Liver (tissue), 8 donors: ENCODE measurements at regions not wholly inside any gene's neighbourhood (a gene's known extent, or its start where the extent isn't known, plus 50 kb on each side); places are given as distances from the start of the nearest gene placed in this dataset.

Experiments
- DNase-seq: peaks from one replicate; pipeline ENCODE4 v3.0.0-alpha.2; 2017; ENCODE audit warnings: low spot score
- H3K27ac ChIP-seq, 2 donors: one replicate each; pipeline ENCODE4 v1.7.0; 2013; ENCODE audit warnings: inconsistent platforms in 2 of 2, low read length in 2 of 2, control low read depth in 1 of 2, low read depth in 1 of 2, mild to moderate bottlenecking in 1 of 2
- H3K27me3 ChIP-seq, 4 donors: one replicate each; pipeline versions ENCODE4 v1.6.1 to v1.7.0; 2013; ENCODE audit warnings: low read length in 3 of 4, inconsistent platforms in 1 of 4, mild to moderate bottlenecking in 1 of 4, moderate library complexity in 1 of 4; ENCODE audit not compliant: control insufficient read depth in 4 of 4, insufficient read depth in 4 of 4
- H3K36me3 ChIP-seq, 4 donors: one replicate each; pipeline versions ENCODE4 v1.6.1 to v1.7.0; 2013; ENCODE audit warnings: low read length in 3 of 4, mild to moderate bottlenecking in 3 of 4, low read depth in 1 of 4, moderate library complexity in 1 of 4; ENCODE audit not compliant: control insufficient read depth in 4 of 4, insufficient read depth in 3 of 4
- H3K4me1 ChIP-seq, 4 donors: one replicate each; pipeline versions ENCODE4 v1.6.1 to v1.7.0; 2013; ENCODE audit warnings: low read length in 3 of 4, mild to moderate bottlenecking in 3 of 4, moderate library complexity in 1 of 4; ENCODE audit not compliant: control insufficient read depth in 4 of 4, insufficient read depth in 4 of 4
- H3K4me3 ChIP-seq, 3 donors: one replicate each; pipeline versions ENCODE4 v1.6.1 to v1.7.0; 2013; ENCODE audit warnings: low read length in 3 of 3, control low read depth in 1 of 3, low read depth in 1 of 3, mild to moderate bottlenecking in 1 of 3
- H3K9ac ChIP-seq, 2 donors: one replicate each; pipeline ENCODE4 v1.7.0; 2013; ENCODE audit warnings: low read length in 2 of 2, mild to moderate bottlenecking in 2 of 2, moderate library complexity in 2 of 2, control low read depth in 1 of 2, low read depth in 1 of 2
- H3K9me3 ChIP-seq, 4 donors: one replicate each; pipeline versions ENCODE4 v1.6.1 to v1.7.0; 2013; ENCODE audit warnings: low read length in 3 of 4; ENCODE audit not compliant: control insufficient read depth in 4 of 4
- EGR1 ChIP-seq, 2 donors: IDR thresholded peaks; 2 replicates each; pipeline ENCODE4 v1.6.1; 2016 to 2018; ENCODE audit warnings: antibody characterized with exemption in 2 of 2, low read depth in 2 of 2
- FOXA1 ChIP-seq: IDR thresholded peaks from 2 replicates; pipeline ENCODE4 v1.6.1; 2016; ENCODE audit warnings: antibody characterized with exemption
- FOXA2 ChIP-seq: IDR thresholded peaks from 2 replicates; pipeline ENCODE4 v1.6.1; 2016; ENCODE audit warnings: antibody characterized with exemption
- GABPA ChIP-seq, 2 donors: IDR thresholded peaks in 1 of 2; conservative IDR thresholded peaks in 1 of 2; 2 replicates each; pipeline ENCODE4 v1.6.1; 2016; ENCODE audit warnings: antibody characterized with exemption in 2 of 2, mild to moderate bottlenecking in 1 of 2, moderate library complexity in 1 of 2
- HNF4A ChIP-seq, 2 donors: conservative IDR thresholded peaks; 2 replicates each; pipeline ENCODE4 v1.6.1; 2016; ENCODE audit warnings: antibody characterized with exemption in 2 of 2, mild to moderate bottlenecking in 2 of 2
- HNF4G ChIP-seq: IDR thresholded peaks from 2 replicates; pipeline ENCODE4 v1.6.1; 2016; ENCODE audit warnings: antibody characterized with exemption
- JUND ChIP-seq, 2 donors: IDR thresholded peaks; 2 replicates each; pipeline ENCODE4 v1.6.1; 2016; ENCODE audit warnings: antibody characterized with exemption in 2 of 2
- NR2F2 ChIP-seq: IDR thresholded peaks from 2 replicates; pipeline ENCODE4 v1.6.1; 2016; ENCODE audit warnings: antibody characterized with exemption
- RAD21 ChIP-seq, 2 donors: IDR thresholded peaks; 2 replicates each; pipeline ENCODE4 v1.6.1; 2016; ENCODE audit warnings: antibody characterized with exemption in 2 of 2, mild to moderate bottlenecking in 2 of 2
- RXRA ChIP-seq, 2 donors: IDR thresholded peaks; 2 replicates each; pipeline ENCODE4 v1.6.1; 2017 to 2018; ENCODE audit warnings: antibody characterized with exemption in 2 of 2, mild to moderate bottlenecking in 1 of 2
- SP1 ChIP-seq: IDR thresholded peaks from 2 replicates; pipeline ENCODE4 v1.6.1; 2018; ENCODE audit warnings: antibody characterized with exemption, mild to moderate bottlenecking
- TAF1 ChIP-seq: conservative IDR thresholded peaks from 2 replicates; pipeline ENCODE4 v1.6.1; 2016; ENCODE audit warnings: antibody characterized with exemption, mild to moderate bottlenecking
- YY1 ChIP-seq: IDR thresholded peaks from 2 replicates; pipeline ENCODE4 v1.6.1; 2016; ENCODE audit warnings: antibody characterized with exemption, mild to moderate bottlenecking
- WGBS: extraction: QIAGEN DNeasy Blood & Tissue Kit; methylation state at CpG from one replicate; pipeline ENCODE4 v1.1.7; 2013; 5-methylcytosine and 5-hydroxymethylcytosine counted together
- TF ChIP-seq, protein P1 (sequence below): IDR thresholded peaks from 2 replicates; pipeline ENCODE4 v1.6.1; 2016; ENCODE audit warnings: antibody characterized with exemption
- TF ChIP-seq, protein P2 (sequence below): IDR thresholded peaks from 2 replicates; pipeline ENCODE4 v1.6.1; 2016; ENCODE audit warnings: antibody characterized with exemption
- TF ChIP-seq, protein P3 (sequence below): IDR thresholded peaks from 2 replicates; pipeline ENCODE4 v1.6.1; 2016; ENCODE audit warnings: antibody characterized with exemption, mild to moderate bottlenecking
- TF ChIP-seq, protein P4 (sequence below): IDR thresholded peaks from 2 replicates; pipeline ENCODE4 v1.6.1; 2016; ENCODE audit warnings: antibody characterized with exemption
- TF ChIP-seq, protein P5 (sequence below): fragments of 150-350 bp; IDR thresholded peaks from 2 replicates; pipeline ENCODE4 v1.5.1; 2017; ENCODE audit warnings: improper control_type of control experiment, low read depth, low read length; ENCODE audit not compliant: missing input control
- donor health status: healthy.
- donor health status: healthy.
- donor health status: healthy.
- donor health status: healthy.
- donor health status: healthy.

DNA sequence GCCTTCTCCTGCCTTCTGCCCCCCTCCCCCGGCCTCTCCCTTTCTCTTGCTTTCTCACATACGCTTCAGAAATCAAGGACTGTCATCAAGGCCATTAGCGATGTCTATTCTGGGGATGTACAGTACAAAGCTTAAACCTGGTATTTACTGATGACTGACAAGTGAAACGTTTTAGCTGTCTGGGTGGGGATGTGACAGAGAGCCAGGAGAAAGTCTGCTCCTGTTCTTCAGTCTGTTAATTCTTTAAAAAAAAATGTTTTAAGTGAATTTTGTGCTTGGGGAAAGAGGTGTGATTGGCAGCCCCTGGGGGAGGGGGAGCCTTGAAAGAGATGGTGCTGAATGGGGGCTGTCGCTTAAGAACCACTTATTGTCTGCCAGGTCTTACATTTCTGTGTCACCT lies 283.0 kb upstream of the PLXNA2 start (continued):
- TF ChIP-seq, protein P1, sequence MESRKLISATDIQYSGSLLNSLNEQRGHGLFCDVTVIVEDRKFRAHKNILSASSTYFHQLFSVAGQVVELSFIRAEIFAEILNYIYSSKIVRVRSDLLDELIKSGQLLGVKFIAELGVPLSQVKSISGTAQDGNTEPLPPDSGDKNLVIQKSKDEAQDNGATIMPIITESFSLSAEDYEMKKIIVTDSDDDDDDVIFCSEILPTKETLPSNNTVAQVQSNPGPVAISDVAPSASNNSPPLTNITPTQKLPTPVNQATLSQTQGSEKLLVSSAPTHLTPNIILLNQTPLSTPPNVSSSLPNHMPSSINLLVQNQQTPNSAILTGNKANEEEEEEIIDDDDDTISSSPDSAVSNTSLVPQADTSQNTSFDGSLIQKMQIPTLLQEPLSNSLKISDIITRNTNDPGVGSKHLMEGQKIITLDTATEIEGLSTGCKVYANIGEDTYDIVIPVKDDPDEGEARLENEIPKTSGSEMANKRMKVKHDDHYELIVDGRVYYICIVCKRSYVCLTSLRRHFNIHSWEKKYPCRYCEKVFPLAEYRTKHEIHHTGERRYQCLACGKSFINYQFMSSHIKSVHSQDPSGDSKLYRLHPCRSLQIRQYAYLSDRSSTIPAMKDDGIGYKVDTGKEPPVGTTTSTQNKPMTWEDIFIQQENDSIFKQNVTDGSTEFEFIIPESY: no peak

DNA sequence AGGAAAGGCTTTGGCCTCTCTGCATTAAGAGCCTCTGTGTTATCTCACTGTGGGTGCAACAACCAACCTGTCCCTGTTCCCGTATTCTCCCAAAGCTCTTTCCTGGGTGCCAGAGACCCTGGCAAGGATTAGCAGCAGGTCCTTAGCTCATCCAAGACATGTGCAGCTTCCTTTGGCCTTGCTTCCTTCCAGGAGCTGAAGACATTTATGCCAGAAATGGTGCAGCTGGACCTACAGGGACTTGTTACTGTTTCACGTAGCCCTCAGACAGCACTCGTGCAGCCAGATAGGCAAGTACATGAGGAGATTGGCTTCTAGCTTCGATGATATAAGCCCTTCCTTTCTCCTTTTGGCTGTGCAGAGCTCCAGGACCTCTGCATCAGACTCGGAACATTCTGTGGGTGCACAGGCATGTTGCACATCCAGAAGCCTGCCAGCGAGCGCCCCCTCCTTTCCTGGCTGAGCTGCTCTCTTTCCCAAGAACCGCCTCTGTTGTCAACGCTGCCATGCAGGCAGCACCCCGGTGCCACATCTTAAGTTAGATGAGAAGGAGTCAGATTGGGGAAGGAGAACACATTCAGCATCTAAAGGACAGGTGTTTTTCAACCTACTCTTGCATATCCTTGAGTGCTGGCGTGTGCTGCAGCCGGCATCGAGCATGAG lies 284.5 kb upstream of the PLXNA2 start:
- TF ChIP-seq FOXA1 (no peak), HNF4A (conservative IDR thresholded peaks at IDR 0.05) (no peak), JUND (IDR thresholded peaks at IDR 0.05) (no peak), RAD21 (IDR thresholded peaks at IDR 0.05) (no peak), RXRA (IDR thresholded peaks at IDR 0.05) (no peak), TAF1 (no peak), SP1 (no peak), YY1 (no peak), HNF4G (no peak), FOXA2 (no peak), EGR1 (IDR thresholded peaks at IDR 0.05; ENCODE audit: low read depth in 2 of 2) (no peak), GABPA (IDR thresholded peaks at IDR 0.05 in 1 of 2, conservative IDR thresholded peaks at IDR 0.05 in 1 of 2) (no peak), NR2F2 (no peak)
- TF ChIP-seq, protein P2, sequence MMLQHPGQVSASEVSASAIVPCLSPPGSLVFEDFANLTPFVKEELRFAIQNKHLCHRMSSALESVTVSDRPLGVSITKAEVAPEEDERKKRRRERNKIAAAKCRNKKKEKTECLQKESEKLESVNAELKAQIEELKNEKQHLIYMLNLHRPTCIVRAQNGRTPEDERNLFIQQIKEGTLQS: no peak
- TF ChIP-seq, protein P1: no peak
- TF ChIP-seq, protein P3, sequence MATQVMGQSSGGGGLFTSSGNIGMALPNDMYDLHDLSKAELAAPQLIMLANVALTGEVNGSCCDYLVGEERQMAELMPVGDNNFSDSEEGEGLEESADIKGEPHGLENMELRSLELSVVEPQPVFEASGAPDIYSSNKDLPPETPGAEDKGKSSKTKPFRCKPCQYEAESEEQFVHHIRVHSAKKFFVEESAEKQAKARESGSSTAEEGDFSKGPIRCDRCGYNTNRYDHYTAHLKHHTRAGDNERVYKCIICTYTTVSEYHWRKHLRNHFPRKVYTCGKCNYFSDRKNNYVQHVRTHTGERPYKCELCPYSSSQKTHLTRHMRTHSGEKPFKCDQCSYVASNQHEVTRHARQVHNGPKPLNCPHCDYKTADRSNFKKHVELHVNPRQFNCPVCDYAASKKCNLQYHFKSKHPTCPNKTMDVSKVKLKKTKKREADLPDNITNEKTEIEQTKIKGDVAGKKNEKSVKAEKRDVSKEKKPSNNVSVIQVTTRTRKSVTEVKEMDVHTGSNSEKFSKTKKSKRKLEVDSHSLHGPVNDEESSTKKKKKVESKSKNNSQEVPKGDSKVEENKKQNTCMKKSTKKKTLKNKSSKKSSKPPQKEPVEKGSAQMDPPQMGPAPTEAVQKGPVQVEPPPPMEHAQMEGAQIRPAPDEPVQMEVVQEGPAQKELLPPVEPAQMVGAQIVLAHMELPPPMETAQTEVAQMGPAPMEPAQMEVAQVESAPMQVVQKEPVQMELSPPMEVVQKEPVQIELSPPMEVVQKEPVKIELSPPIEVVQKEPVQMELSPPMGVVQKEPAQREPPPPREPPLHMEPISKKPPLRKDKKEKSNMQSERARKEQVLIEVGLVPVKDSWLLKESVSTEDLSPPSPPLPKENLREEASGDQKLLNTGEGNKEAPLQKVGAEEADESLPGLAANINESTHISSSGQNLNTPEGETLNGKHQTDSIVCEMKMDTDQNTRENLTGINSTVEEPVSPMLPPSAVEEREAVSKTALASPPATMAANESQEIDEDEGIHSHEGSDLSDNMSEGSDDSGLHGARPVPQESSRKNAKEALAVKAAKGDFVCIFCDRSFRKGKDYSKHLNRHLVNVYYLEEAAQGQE: no peak
- TF ChIP-seq, protein P4, sequence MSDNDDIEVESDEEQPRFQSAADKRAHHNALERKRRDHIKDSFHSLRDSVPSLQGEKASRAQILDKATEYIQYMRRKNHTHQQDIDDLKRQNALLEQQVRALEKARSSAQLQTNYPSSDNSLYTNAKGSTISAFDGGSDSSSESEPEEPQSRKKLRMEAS: no peak
- TF ChIP-seq, protein P5, sequence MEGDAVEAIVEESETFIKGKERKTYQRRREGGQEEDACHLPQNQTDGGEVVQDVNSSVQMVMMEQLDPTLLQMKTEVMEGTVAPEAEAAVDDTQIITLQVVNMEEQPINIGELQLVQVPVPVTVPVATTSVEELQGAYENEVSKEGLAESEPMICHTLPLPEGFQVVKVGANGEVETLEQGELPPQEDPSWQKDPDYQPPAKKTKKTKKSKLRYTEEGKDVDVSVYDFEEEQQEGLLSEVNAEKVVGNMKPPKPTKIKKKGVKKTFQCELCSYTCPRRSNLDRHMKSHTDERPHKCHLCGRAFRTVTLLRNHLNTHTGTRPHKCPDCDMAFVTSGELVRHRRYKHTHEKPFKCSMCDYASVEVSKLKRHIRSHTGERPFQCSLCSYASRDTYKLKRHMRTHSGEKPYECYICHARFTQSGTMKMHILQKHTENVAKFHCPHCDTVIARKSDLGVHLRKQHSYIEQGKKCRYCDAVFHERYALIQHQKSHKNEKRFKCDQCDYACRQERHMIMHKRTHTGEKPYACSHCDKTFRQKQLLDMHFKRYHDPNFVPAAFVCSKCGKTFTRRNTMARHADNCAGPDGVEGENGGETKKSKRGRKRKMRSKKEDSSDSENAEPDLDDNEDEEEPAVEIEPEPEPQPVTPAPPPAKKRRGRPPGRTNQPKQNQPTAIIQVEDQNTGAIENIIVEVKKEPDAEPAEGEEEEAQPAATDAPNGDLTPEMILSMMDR: no peak
- WGBS: 79% methylated on average over 13 of the region's 13 CpGs
- no peaks in the 10 kb centered on the region for H3K4me1 ChIP-seq

More for the DNA sequence above, 284.5 kb upstream of the PLXNA2 start:
- Histone ChIP-seq H3K9me3 (no peaks in the 10 kb centered on the region), H3K27ac (no peak overlapping the region), H3K27me3 (no peaks in the 10 kb centered on the region), H3K9ac (no peak overlapping the region), H3K36me3 (no peaks in the 10 kb centered on the region), H3K4me3 (no peak overlapping the region)
- no peak for DNase-seq
